ENCODE measurements at regions not wholly inside any gene's neighbourhood (a gene's known extent, or its start where the extent isn't known, plus 50 kb on each side); places are given as distances from the start of the nearest gene placed in this dataset.

DNA sequence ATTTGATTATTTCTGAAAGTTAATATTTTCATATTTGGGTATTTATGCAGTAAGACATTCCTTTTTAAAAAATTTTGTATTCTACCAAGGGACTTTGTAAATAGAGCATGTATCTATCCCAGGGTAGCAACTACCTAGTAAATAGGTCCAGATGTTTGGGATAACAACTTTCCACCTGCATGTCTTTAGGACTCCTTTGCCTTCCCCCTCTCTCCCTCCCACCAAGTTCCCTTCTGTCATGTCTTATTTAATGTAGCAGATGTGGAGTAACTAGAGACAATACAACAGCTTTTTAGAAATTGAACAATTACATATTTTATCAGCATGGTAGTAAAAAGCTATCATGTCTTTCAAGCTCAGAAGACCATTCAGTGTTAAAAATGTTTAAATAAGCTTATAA, 821.0 kb downstream of the C4orf33 start:
- H3K27ac Mint-ChIP-seq = no peak overlapping the region
- H3K36me3 Mint-ChIP-seq = no peaks in the 10 kb centered on the region
- no peak for DNase-seq
- H3K9ac ChIP-seq (ENCODE audit: insufficient read depth, low read length, poor library complexity, severe bottlenecking) = no peak overlapping the region
- H3K4me3 Mint-ChIP-seq = no peak overlapping the region
- peaks cover 0 to 3% (median 0%) of the 10 kb centered on the region in 7 donors for H3K9me3 Mint-ChIP-seq
- no peak overlapping the region for H3K4me2 ChIP-seq (replicated peaks; ENCODE audit: extremely low read depth, low read length, poor library complexity, severe bottlenecking)
- H3K4me1 Mint-ChIP-seq = no peaks in the 10 kb centered on the region
- intact Hi-C loops (cut with micrococcal nuclease) = no loop called here
- H3K9me3 ChIP-seq (replicated peaks in 1 of 2; ENCODE audit: control insufficient read depth in 1 of 2, insufficient read depth in 1 of 2, low read length in 2 of 2) = no peaks in the 10 kb centered on the region
- no peak overlapping the region for H2AFZ ChIP-seq (ENCODE audit: insufficient read depth, low read depth, low read length, poor library complexity, severe bottlenecking)
- TF ChIP-seq, protein P1, sequence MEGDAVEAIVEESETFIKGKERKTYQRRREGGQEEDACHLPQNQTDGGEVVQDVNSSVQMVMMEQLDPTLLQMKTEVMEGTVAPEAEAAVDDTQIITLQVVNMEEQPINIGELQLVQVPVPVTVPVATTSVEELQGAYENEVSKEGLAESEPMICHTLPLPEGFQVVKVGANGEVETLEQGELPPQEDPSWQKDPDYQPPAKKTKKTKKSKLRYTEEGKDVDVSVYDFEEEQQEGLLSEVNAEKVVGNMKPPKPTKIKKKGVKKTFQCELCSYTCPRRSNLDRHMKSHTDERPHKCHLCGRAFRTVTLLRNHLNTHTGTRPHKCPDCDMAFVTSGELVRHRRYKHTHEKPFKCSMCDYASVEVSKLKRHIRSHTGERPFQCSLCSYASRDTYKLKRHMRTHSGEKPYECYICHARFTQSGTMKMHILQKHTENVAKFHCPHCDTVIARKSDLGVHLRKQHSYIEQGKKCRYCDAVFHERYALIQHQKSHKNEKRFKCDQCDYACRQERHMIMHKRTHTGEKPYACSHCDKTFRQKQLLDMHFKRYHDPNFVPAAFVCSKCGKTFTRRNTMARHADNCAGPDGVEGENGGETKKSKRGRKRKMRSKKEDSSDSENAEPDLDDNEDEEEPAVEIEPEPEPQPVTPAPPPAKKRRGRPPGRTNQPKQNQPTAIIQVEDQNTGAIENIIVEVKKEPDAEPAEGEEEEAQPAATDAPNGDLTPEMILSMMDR (IDR thresholded peaks at IDR 0.05) = no peak
- no peaks in the 10 kb centered on the region for H3K79me2 ChIP-seq (ENCODE audit: insufficient read depth, low read length)
- no peak overlapping the region for H3K27ac ChIP-seq (ENCODE audit: low read depth in 1 of 2, low read length in 2 of 2)
- H3K4me3 ChIP-seq (replicated peaks in 1 of 3; ENCODE audit: low read depth in 2 of 3, low read length in 3 of 3) = no peak overlapping the region
- H3K4me1 ChIP-seq (ENCODE audit: control insufficient read depth in 1 of 2, insufficient read depth in 2 of 2, low read length in 2 of 2) = no peaks in the 10 kb centered on the region
- no peaks in the 10 kb centered on the region for H3K36me3 ChIP-seq (replicated peaks in 1 of 2; ENCODE audit: control insufficient read depth in 1 of 2, insufficient read depth in 2 of 2, low read length in 2 of 2)
- no peaks in the 10 kb centered on the region for H3K27me3 Mint-ChIP-seq (ENCODE audit: low read depth in 3 of 3)
- no peaks in the 10 kb centered on the region for H3K27me3 ChIP-seq (ENCODE audit: control insufficient read depth in 2 of 2, insufficient read depth in 2 of 2, low read length in 2 of 2)
- no peaks in the 10 kb centered on the region for H4K20me1 ChIP-seq (ENCODE audit: insufficient read depth, low read length)

DNA sequence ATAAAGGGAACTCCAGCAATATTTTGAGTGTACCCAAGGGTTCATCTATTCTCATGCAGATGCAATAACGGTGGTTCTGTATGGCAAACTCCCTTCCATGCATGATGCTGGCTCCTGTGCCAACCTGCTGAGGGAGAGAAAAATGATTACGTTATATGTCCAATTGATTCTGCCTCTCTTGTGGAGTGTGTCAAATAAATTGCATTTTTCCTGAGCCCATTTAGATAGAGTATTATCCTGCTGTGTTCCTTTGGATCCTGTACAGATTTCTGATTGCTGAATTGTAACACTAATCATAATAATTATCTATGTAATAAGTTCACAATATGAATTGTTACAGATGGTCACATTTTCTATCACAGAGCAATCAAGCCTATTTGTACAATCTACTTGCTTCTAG, 821.7 kb downstream of the C4orf33 start:
- Histone ChIP-seq H3K27me3 (ENCODE audit: control insufficient read depth in 2 of 2, insufficient read depth in 2 of 2, low read length in 2 of 2) (no peaks in the 10 kb centered on the region), H3K36me3 (replicated peaks in 1 of 2; ENCODE audit: control insufficient read depth in 1 of 2, insufficient read depth in 2 of 2, low read length in 2 of 2) (no peaks in the 10 kb centered on the region), H3K9ac (ENCODE audit: insufficient read depth, low read length, poor library complexity, severe bottlenecking) (no peak overlapping the region), H4K20me1 (ENCODE audit: insufficient read depth, low read length) (no peaks in the 10 kb centered on the region), H3K79me2 (ENCODE audit: insufficient read depth, low read length) (no peaks in the 10 kb centered on the region), H3K4me3 (replicated peaks in 1 of 3; ENCODE audit: low read depth in 2 of 3, low read length in 3 of 3) (no peak overlapping the region), H2AFZ (ENCODE audit: insufficient read depth, low read depth, low read length, poor library complexity, severe bottlenecking) (no peak overlapping the region), H3K4me2 (replicated peaks; ENCODE audit: extremely low read depth, low read length, poor library complexity, severe bottlenecking) (no peak overlapping the region), H3K9me3 (replicated peaks in 1 of 2; ENCODE audit: control insufficient read depth in 1 of 2, insufficient read depth in 1 of 2, low read length in 2 of 2) (no peaks in the 10 kb centered on the region), H3K4me1 (ENCODE audit: control insufficient read depth in 1 of 2, insufficient read depth in 2 of 2, low read length in 2 of 2) (no peaks in the 10 kb centered on the region), H3K27ac (ENCODE audit: low read depth in 1 of 2, low read length in 2 of 2) (no peak overlapping the region)
- H3K36me3 Mint-ChIP-seq = no peaks in the 10 kb centered on the region
- TF ChIP-seq, protein P1 (IDR thresholded peaks at IDR 0.05) = no peak
- no peak overlapping the region for H3K4me3 Mint-ChIP-seq
- intact Hi-C loops (cut with micrococcal nuclease) = no loop called here
- H3K9me3 Mint-ChIP-seq = peaks cover 0 to 3% (median 0%) of the 10 kb centered on the region in 7 donors
- no peaks in the 10 kb centered on the region for H3K27me3 Mint-ChIP-seq (ENCODE audit: low read depth in 3 of 3)
- H3K4me1 Mint-ChIP-seq = no peaks in the 10 kb centered on the region
- no peak overlapping the region for H3K27ac Mint-ChIP-seq
- no peak for DNase-seq
- WGBS (ENCODE audit: insufficient coverage) = no CpG with 5 or more reads among the region's 2 CpGs
